Activated naive CD4-positive, alpha-beta T cell treated with anti-CD3 and anti-CD28 coated beads, Interleukin-2, amount 50 U/mL, for 24 hours (primary cell): ENCODE measurements at regions not wholly inside any gene's neighbourhood (a gene's known extent, or its start where the extent isn't known, plus 50 kb on each side); places are given as distances from the start of the nearest gene placed in this dataset.

Experiments
- H3K27ac Mint-ChIP-seq: one replicate; pipeline ENCODE4 v1.8.0; 2021; ENCODE audit warnings: mild to moderate bottlenecking, mixed read lengths
- H3K27me3 Mint-ChIP-seq: one replicate; pipeline ENCODE4 v1.8.0; 2021; ENCODE audit warnings: mixed read lengths
- H3K36me3 Mint-ChIP-seq: one replicate; pipeline ENCODE4 v1.8.0; 2021; ENCODE audit warnings: mixed read lengths
- H3K4me1 Mint-ChIP-seq: one replicate; pipeline ENCODE4 v1.8.0; 2021; ENCODE audit warnings: mixed read lengths
- H3K4me3 Mint-ChIP-seq: one replicate; pipeline ENCODE4 v1.8.0; 2021; ENCODE audit warnings: mild to moderate bottlenecking, mixed read lengths
- H3K9me3 Mint-ChIP-seq: one replicate; pipeline ENCODE4 v1.8.0; 2021; ENCODE audit warnings: mixed read lengths

- H3K9me3 Mint-ChIP-seq, result no peaks in the 10 kb centered on the region
- H3K4me3 Mint-ChIP-seq, result no peak overlapping the region
- peaks cover 1% of the 10 kb centered on the region for H3K36me3 Mint-ChIP-seq
- no peak overlapping the region for H3K27ac Mint-ChIP-seq
- H3K4me1 Mint-ChIP-seq, result peaks cover 5% of the 10 kb centered on the region
- peaks cover 3% of the 10 kb centered on the region for H3K27me3 Mint-ChIP-seq
Measured at GRCh38 chr1:84759756-84760155, 69.5 kb upstream of the SSX2IP start.

GRCh38 chr1:84758968-84759491 lies 68.8 kb upstream of the SSX2IP start:
- H3K9me3 Mint-ChIP-seq, result no peaks in the 10 kb centered on the region
- peaks cover 3% of the 10 kb centered on the region for H3K27me3 Mint-ChIP-seq
- peaks cover 1% of the 10 kb centered on the region for H3K36me3 Mint-ChIP-seq
- H3K4me1 Mint-ChIP-seq, result peaks cover 5% of the 10 kb centered on the region
- H3K27ac Mint-ChIP-seq, result no peak overlapping the region
- H3K4me3 Mint-ChIP-seq, result peak overlapping the region; percentile 5

GRCh38 chr1:84758476-84758875 lies 68.2 kb upstream of the SSX2IP start:
- Mint-ChIP-seq H3K4me3 (no peak overlapping the region), H3K9me3 (no peaks in the 10 kb centered on the region), H3K27me3 (peaks cover 3% of the 10 kb centered on the region), H3K27ac (no peak overlapping the region), H3K4me1 (peaks cover 5% of the 10 kb centered on the region), H3K36me3 (peaks cover 1% of the 10 kb centered on the region)

- Mint-ChIP-seq H3K4me3 (no peak overlapping the region), H3K4me1 (peaks cover 9% of the 10 kb centered on the region), H3K27me3 (peaks cover 6% of the 10 kb centered on the region), H3K9me3 (no peaks in the 10 kb centered on the region), H3K36me3 (peaks cover 3% of the 10 kb centered on the region), H3K27ac (no peak overlapping the region)
Measured at GRCh38 chr1:84757301-84757700, 67.0 kb upstream of the SSX2IP start.

GRCh38 chr1:84756455-84757082 lies 66.3 kb upstream of the SSX2IP start:
- Mint-ChIP-seq H3K4me1 (peaks cover 9% of the 10 kb centered on the region), H3K36me3 (peaks cover 3% of the 10 kb centered on the region), H3K9me3 (no peaks in the 10 kb centered on the region), H3K4me3 (no peak overlapping the region), H3K27ac (no peak overlapping the region), H3K27me3 (peaks cover 8% of the 10 kb centered on the region)

GRCh38 chr1:84756001-84756400 lies 65.7 kb upstream of the SSX2IP start:
- Mint-ChIP-seq H3K9me3 (no peaks in the 10 kb centered on the region), H3K4me1 (peaks cover 9% of the 10 kb centered on the region), H3K4me3 (no peak overlapping the region), H3K27ac (no peak overlapping the region), H3K27me3 (peaks cover 8% of the 10 kb centered on the region), H3K36me3 (peaks cover 3% of the 10 kb centered on the region)

- Mint-ChIP-seq H3K27ac (peak overlapping the region; percentile 15), H3K36me3 (peaks cover 3% of the 10 kb centered on the region), H3K4me1 (peaks cover 9% of the 10 kb centered on the region), H3K4me3 (no peak overlapping the region), H3K9me3 (no peaks in the 10 kb centered on the region), H3K27me3 (peaks cover 8% of the 10 kb centered on the region)
Measured at GRCh38 chr1:84755216-84755615, 65.0 kb upstream of the SSX2IP start.

GRCh38 chr1:84754386-84754703 lies 64.1 kb upstream of the SSX2IP start:
- no peaks in the 10 kb centered on the region for H3K9me3 Mint-ChIP-seq
- peaks cover 9% of the 10 kb centered on the region for H3K27me3 Mint-ChIP-seq
- peaks cover 9% of the 10 kb centered on the region for H3K4me1 Mint-ChIP-seq

GRCh38 chr1:84753516-84754385 lies 63.5 kb upstream of the SSX2IP start:
- Mint-ChIP-seq H3K9me3 (no peaks in the 10 kb centered on the region), H3K27me3 (peaks cover 9% of the 10 kb centered on the region), H3K4me1 (peaks cover 4% of the 10 kb centered on the region), H3K36me3 (peaks cover 3% of the 10 kb centered on the region), H3K4me3 (no peak overlapping the region), H3K27ac (no peak overlapping the region)

More at GRCh38 chr1:84754386-84754703, 64.1 kb upstream of the SSX2IP start:
- Mint-ChIP-seq H3K27ac (no peak overlapping the region), H3K36me3 (peaks cover 3% of the 10 kb centered on the region), H3K4me3 (no peak overlapping the region)

- H3K9me3 Mint-ChIP-seq, result no peaks in the 10 kb centered on the region
- peaks cover 4% of the 10 kb centered on the region for H3K4me1 Mint-ChIP-seq
- no peak overlapping the region for H3K27ac Mint-ChIP-seq
- H3K36me3 Mint-ChIP-seq, result peaks cover 3% of the 10 kb centered on the region
- H3K4me3 Mint-ChIP-seq, result no peak overlapping the region
- H3K27me3 Mint-ChIP-seq, result peaks cover 10% of the 10 kb centered on the region
Measured at GRCh38 chr1:84750110-84750730, 60.0 kb upstream of the SSX2IP start.

- no peak overlapping the region for H3K4me3 Mint-ChIP-seq
- H3K27me3 Mint-ChIP-seq, result peaks cover 10% of the 10 kb centered on the region
- peaks cover 3% of the 10 kb centered on the region for H3K36me3 Mint-ChIP-seq
- peaks cover 4% of the 10 kb centered on the region for H3K4me1 Mint-ChIP-seq
- H3K27ac Mint-ChIP-seq, result no peak overlapping the region
- no peaks in the 10 kb centered on the region for H3K9me3 Mint-ChIP-seq
Measured at GRCh38 chr1:84749427-84749826, 59.2 kb upstream of the SSX2IP start.

GRCh38 chr1:84748364-84748763 lies 58.1 kb upstream of the SSX2IP start:
- H3K4me3 Mint-ChIP-seq, result no peak overlapping the region
- H3K36me3 Mint-ChIP-seq, result peaks cover 3% of the 10 kb centered on the region
- no peaks in the 10 kb centered on the region for H3K9me3 Mint-ChIP-seq
- peaks cover 9% of the 10 kb centered on the region for H3K27me3 Mint-ChIP-seq
- H3K27ac Mint-ChIP-seq, result no peak overlapping the region
- peaks cover 2% of the 10 kb centered on the region for H3K4me1 Mint-ChIP-seq

GRCh38 chr1:84745857-84746256 lies 55.6 kb upstream of the SSX2IP start:
- Mint-ChIP-seq H3K36me3 (no peaks in the 10 kb centered on the region), H3K27me3 (peaks cover 5% of the 10 kb centered on the region), H3K4me3 (no peak overlapping the region), H3K27ac (no peak overlapping the region), H3K9me3 (no peaks in the 10 kb centered on the region), H3K4me1 (no peaks in the 10 kb centered on the region)

- Mint-ChIP-seq H3K36me3 (no peaks in the 10 kb centered on the region), H3K27me3 (peaks cover 1% of the 10 kb centered on the region), H3K27ac (no peak overlapping the region), H3K4me3 (no peak overlapping the region), H3K4me1 (no peaks in the 10 kb centered on the region), H3K9me3 (no peaks in the 10 kb centered on the region)
Measured at GRCh38 chr1:84743896-84744295, 53.6 kb upstream of the SSX2IP start.

- no peak overlapping the region for H3K27ac Mint-ChIP-seq
- H3K4me3 Mint-ChIP-seq, result no peak overlapping the region
- no peaks in the 10 kb centered on the region for H3K4me1 Mint-ChIP-seq
- H3K36me3 Mint-ChIP-seq, result no peaks in the 10 kb centered on the region
- no peaks in the 10 kb centered on the region for H3K27me3 Mint-ChIP-seq
- no peaks in the 10 kb centered on the region for H3K9me3 Mint-ChIP-seq
Measured at GRCh38 chr1:84742653-84743052, 52.4 kb upstream of the SSX2IP start.
